ENCODE measurements at regions not wholly inside any gene's neighbourhood (a gene's known extent, or its start where the extent isn't known, plus 50 kb on each side); places are given as distances from the start of the nearest gene placed in this dataset.
"Not testable (repeated sequence)": the region's sequence is repeated elsewhere in the genome, so short reads cannot be mapped to it uniquely, and the experiment has no call there.

GRCh38 chr10:46718014-46718413 lies 139.1 kb downstream of the SYT15 start:
- H4K20me1 ChIP-seq (ENCODE audit: insufficient read depth, low read length); H2AFZ ChIP-seq (ENCODE audit: low read depth, low read length); H3K4me2 ChIP-seq (ENCODE audit: low read length): not testable (repeated sequence)

GRCh38 chr10:46720386-46720785 lies 141.5 kb downstream of the SYT15 start:
- H3K9ac ChIP-seq (ENCODE audit: low read length); H3K9me3 ChIP-seq (ENCODE audit: insufficient read depth, low read depth, low read length); H3K4me3 Mint-ChIP-seq (ENCODE audit: unreplicated experiment); H3K27me3 ChIP-seq (ENCODE audit: insufficient read depth, low read length); H3K36me3 Mint-ChIP-seq (ENCODE audit: low read depth, unreplicated experiment); DNase-seq (ENCODE audit: low read depth); FAIRE-seq; H3K4me2 ChIP-seq (ENCODE audit: low read length); H4K20me1 ChIP-seq (ENCODE audit: insufficient read depth, low read length); H3K9me3 Mint-ChIP-seq (ENCODE audit: unreplicated experiment); H3K79me2 ChIP-seq (ENCODE audit: insufficient read depth, low read length); H3K27ac ChIP-seq (ENCODE audit: low read depth, low read length); H3K4me1 Mint-ChIP-seq (ENCODE audit: low read depth, unreplicated experiment); H2AFZ ChIP-seq (ENCODE audit: low read depth, low read length); H3K4me1 ChIP-seq (ENCODE audit: insufficient read depth, low read length); H3K36me3 ChIP-seq (ENCODE audit: insufficient read depth, low read length); H3K27ac Mint-ChIP-seq (ENCODE audit: unreplicated experiment); H3K27me3 Mint-ChIP-seq (ENCODE audit: low read depth, unreplicated experiment); H3K4me3 ChIP-seq (ENCODE audit: insufficient read depth, low read depth, low read length): not testable (repeated sequence)

More at GRCh38 chr10:46718014-46718413, 139.1 kb downstream of the SYT15 start:
- H3K4me1 Mint-ChIP-seq (ENCODE audit: low read depth, unreplicated experiment); H3K4me3 ChIP-seq (ENCODE audit: insufficient read depth, low read depth, low read length); H3K4me1 ChIP-seq (ENCODE audit: insufficient read depth, low read length); H3K79me2 ChIP-seq (ENCODE audit: insufficient read depth, low read length); H3K27me3 ChIP-seq (ENCODE audit: insufficient read depth, low read length); H3K27ac Mint-ChIP-seq (ENCODE audit: unreplicated experiment); H3K9me3 ChIP-seq (ENCODE audit: insufficient read depth, low read depth, low read length); H3K36me3 ChIP-seq (ENCODE audit: insufficient read depth, low read length); H3K9ac ChIP-seq (ENCODE audit: low read length); DNase-seq (ENCODE audit: low read depth); H3K27ac ChIP-seq (ENCODE audit: low read depth, low read length); H3K36me3 Mint-ChIP-seq (ENCODE audit: low read depth, unreplicated experiment); H3K4me3 Mint-ChIP-seq (ENCODE audit: unreplicated experiment); FAIRE-seq; H3K9me3 Mint-ChIP-seq (ENCODE audit: unreplicated experiment); H3K27me3 Mint-ChIP-seq (ENCODE audit: low read depth, unreplicated experiment): not testable (repeated sequence)

GRCh38 chr10:46720811-46721518 lies 142.0 kb downstream of the SYT15 start:
- H3K4me1 ChIP-seq (ENCODE audit: insufficient read depth, low read length); DNase-seq (ENCODE audit: low read depth); H3K9me3 ChIP-seq (ENCODE audit: insufficient read depth, low read depth, low read length); H3K9ac ChIP-seq (ENCODE audit: low read length); H3K4me2 ChIP-seq (ENCODE audit: low read length); H3K9me3 Mint-ChIP-seq (ENCODE audit: unreplicated experiment); H3K27ac Mint-ChIP-seq (ENCODE audit: unreplicated experiment); H3K4me1 Mint-ChIP-seq (ENCODE audit: low read depth, unreplicated experiment); H3K36me3 ChIP-seq (ENCODE audit: insufficient read depth, low read length); H3K27ac ChIP-seq (ENCODE audit: low read depth, low read length); H2AFZ ChIP-seq (ENCODE audit: low read depth, low read length); H4K20me1 ChIP-seq (ENCODE audit: insufficient read depth, low read length); FAIRE-seq; H3K4me3 ChIP-seq (ENCODE audit: insufficient read depth, low read depth, low read length); H3K27me3 Mint-ChIP-seq (ENCODE audit: low read depth, unreplicated experiment); H3K4me3 Mint-ChIP-seq (ENCODE audit: unreplicated experiment); H3K27me3 ChIP-seq (ENCODE audit: insufficient read depth, low read length); H3K36me3 Mint-ChIP-seq (ENCODE audit: low read depth, unreplicated experiment); H3K79me2 ChIP-seq (ENCODE audit: insufficient read depth, low read length): not testable (repeated sequence)

GRCh38 chr10:46724258-46724657 lies 145.3 kb downstream of the SYT15 start:
- H3K27me3 Mint-ChIP-seq (ENCODE audit: low read depth, unreplicated experiment); H3K4me1 Mint-ChIP-seq (ENCODE audit: low read depth, unreplicated experiment); H3K27ac ChIP-seq (ENCODE audit: low read depth, low read length); H3K9ac ChIP-seq (ENCODE audit: low read length); FAIRE-seq; H3K79me2 ChIP-seq (ENCODE audit: insufficient read depth, low read length); H3K4me3 Mint-ChIP-seq (ENCODE audit: unreplicated experiment); H3K9me3 ChIP-seq (ENCODE audit: insufficient read depth, low read depth, low read length); H2AFZ ChIP-seq (ENCODE audit: low read depth, low read length); H3K36me3 ChIP-seq (ENCODE audit: insufficient read depth, low read length); H4K20me1 ChIP-seq (ENCODE audit: insufficient read depth, low read length); H3K27ac Mint-ChIP-seq (ENCODE audit: unreplicated experiment); H3K4me1 ChIP-seq (ENCODE audit: insufficient read depth, low read length); H3K9me3 Mint-ChIP-seq (ENCODE audit: unreplicated experiment); H3K4me3 ChIP-seq (ENCODE audit: insufficient read depth, low read depth, low read length); DNase-seq (ENCODE audit: low read depth); H3K27me3 ChIP-seq (ENCODE audit: insufficient read depth, low read length); H3K4me2 ChIP-seq (ENCODE audit: low read length); H3K36me3 Mint-ChIP-seq (ENCODE audit: low read depth, unreplicated experiment): not testable (repeated sequence)

GRCh38 chr10:46728359-46728758 lies 149.4 kb downstream of the SYT15 start:
- not testable (repeated sequence) for H3K27ac Mint-ChIP-seq (ENCODE audit: unreplicated experiment); H3K27ac ChIP-seq (ENCODE audit: low read depth, low read length); H3K9me3 Mint-ChIP-seq (ENCODE audit: unreplicated experiment); H3K4me3 Mint-ChIP-seq (ENCODE audit: unreplicated experiment); H2AFZ ChIP-seq (ENCODE audit: low read depth, low read length); H4K20me1 ChIP-seq (ENCODE audit: insufficient read depth, low read length); H3K4me1 Mint-ChIP-seq (ENCODE audit: low read depth, unreplicated experiment); H3K79me2 ChIP-seq (ENCODE audit: insufficient read depth, low read length); H3K4me3 ChIP-seq (ENCODE audit: insufficient read depth, low read depth, low read length); H3K9ac ChIP-seq (ENCODE audit: low read length); DNase-seq (ENCODE audit: low read depth); H3K9me3 ChIP-seq (ENCODE audit: insufficient read depth, low read depth, low read length); H3K27me3 Mint-ChIP-seq (ENCODE audit: low read depth, unreplicated experiment); H3K4me1 ChIP-seq (ENCODE audit: insufficient read depth, low read length); H3K27me3 ChIP-seq (ENCODE audit: insufficient read depth, low read length); H3K36me3 ChIP-seq (ENCODE audit: insufficient read depth, low read length); H3K36me3 Mint-ChIP-seq (ENCODE audit: low read depth, unreplicated experiment); FAIRE-seq; H3K4me2 ChIP-seq (ENCODE audit: low read length)

GRCh38 chr10:46730729-46731128 lies 151.8 kb downstream of the SYT15 start:
- not testable (repeated sequence) for H3K4me3 Mint-ChIP-seq (ENCODE audit: unreplicated experiment); H2AFZ ChIP-seq (ENCODE audit: low read depth, low read length); H3K27me3 Mint-ChIP-seq (ENCODE audit: low read depth, unreplicated experiment); H4K20me1 ChIP-seq (ENCODE audit: insufficient read depth, low read length); H3K36me3 Mint-ChIP-seq (ENCODE audit: low read depth, unreplicated experiment); H3K27me3 ChIP-seq (ENCODE audit: insufficient read depth, low read length); H3K27ac Mint-ChIP-seq (ENCODE audit: unreplicated experiment); H3K79me2 ChIP-seq (ENCODE audit: insufficient read depth, low read length); H3K36me3 ChIP-seq (ENCODE audit: insufficient read depth, low read length); H3K4me2 ChIP-seq (ENCODE audit: low read length); FAIRE-seq; H3K27ac ChIP-seq (ENCODE audit: low read depth, low read length); H3K4me1 Mint-ChIP-seq (ENCODE audit: low read depth, unreplicated experiment); H3K9me3 ChIP-seq (ENCODE audit: insufficient read depth, low read depth, low read length); H3K4me1 ChIP-seq (ENCODE audit: insufficient read depth, low read length); H3K9ac ChIP-seq (ENCODE audit: low read length); DNase-seq (ENCODE audit: low read depth); H3K9me3 Mint-ChIP-seq (ENCODE audit: unreplicated experiment); H3K4me3 ChIP-seq (ENCODE audit: insufficient read depth, low read depth, low read length)

Data from astrocyte (in vitro differentiated cells and primary cell).